Trophoblast cell (in vitro differentiated cells and primary cell): ENCODE measurements at regions not wholly inside any gene's neighbourhood (a gene's known extent, or its start where the extent isn't known, plus 50 kb on each side); places are given as distances from the start of the nearest gene placed in this dataset.

Experiments used
- DNase-seq, 2 donors: peaks; one replicate each; pipeline ENCODE4 v3.0.0-alpha.2; 2016
- H2AFZ ChIP-seq: 2 replicates; pipeline ENCODE4 v1.6.1; 2013; ENCODE audit warnings: low read length, moderate library complexity, mild to moderate bottlenecking; ENCODE audit not compliant: insufficient read depth, poor library complexity
- H2AK5ac ChIP-seq: 2 replicates; pipeline ENCODE4 v1.6.1; 2013; ENCODE audit warnings: mild to moderate bottlenecking, low read length
- H2BK120ac ChIP-seq: 2 replicates; pipeline ENCODE4 v1.6.1; 2013; ENCODE audit warnings: low read length, mild to moderate bottlenecking, moderate library complexity; ENCODE audit not compliant: insufficient read depth, poor library complexity
- H2BK12ac ChIP-seq: 2 replicates; pipeline ENCODE4 v1.6.1; 2013; ENCODE audit warnings: mild to moderate bottlenecking, low read length, moderate library complexity
- H2BK5ac ChIP-seq: 2 replicates; pipeline ENCODE4 v1.6.1; 2013; ENCODE audit warnings: low read length, low read depth, moderate library complexity, mild to moderate bottlenecking; ENCODE audit not compliant: poor library complexity
- H3K14ac ChIP-seq: 2 replicates; pipeline ENCODE4 v1.6.1; 2013; ENCODE audit warnings: mild to moderate bottlenecking, low read length
- H3K18ac ChIP-seq: 2 replicates; pipeline ENCODE4 v1.6.1; 2013; ENCODE audit warnings: mild to moderate bottlenecking, low read length
- H3K23ac ChIP-seq: 2 replicates; pipeline ENCODE4 v1.6.1; 2013; ENCODE audit warnings: low read length
- H3K27ac ChIP-seq: 2 replicates; pipeline ENCODE4 v1.5.1; 2013; ENCODE audit warnings: low read depth, mild to moderate bottlenecking, inconsistent platforms, low read length, moderate library complexity
- H3K27me3 ChIP-seq: 2 replicates; pipeline ENCODE4 v1.6.1; 2013; ENCODE audit warnings: inconsistent platforms, mild to moderate bottlenecking, low read length, moderate library complexity; ENCODE audit not compliant: insufficient read depth
- H3K36me3 ChIP-seq, 2 experiments: 1 replicate in 1 of 2; 2 replicates in 1 of 2; pipeline ENCODE4 v1.6.1; 2013; ENCODE audit warnings: low read length in 2 of 2, mild to moderate bottlenecking in 2 of 2, moderate library complexity in 1 of 2; ENCODE audit not compliant: insufficient read depth in 2 of 2, control insufficient read depth in 1 of 2
- H3K4ac ChIP-seq: 2 replicates; pipeline ENCODE4 v1.6.1; 2013; ENCODE audit warnings: low read depth, mild to moderate bottlenecking, low read length, moderate library complexity
- H3K4me1 ChIP-seq, 2 experiments: 1 replicate in 1 of 2; 2 replicates in 1 of 2; pipeline ENCODE4 v1.6.1; 2013; ENCODE audit warnings: low read length in 2 of 2, mild to moderate bottlenecking in 2 of 2, moderate library complexity in 1 of 2; ENCODE audit not compliant: insufficient read depth in 2 of 2, control insufficient read depth in 1 of 2
- H3K4me2 ChIP-seq: 2 replicates; pipeline ENCODE4 v1.6.1; 2013; ENCODE audit warnings: inconsistent platforms, mild to moderate bottlenecking, low read length, moderate library complexity
- H3K4me3 ChIP-seq: 2 replicates; pipeline ENCODE4 v1.5.1; 2013; ENCODE audit warnings: mild to moderate bottlenecking, low read depth, low read length, inconsistent platforms
- H3K79me1 ChIP-seq: one replicate; pipeline ENCODE4 v1.6.1; 2013; ENCODE audit warnings: low read length
- H3K79me2 ChIP-seq: 2 replicates; pipeline ENCODE4 v1.6.1; 2013; ENCODE audit warnings: low read length, mild to moderate bottlenecking; ENCODE audit not compliant: control insufficient read depth, insufficient read depth, poor library complexity
- H3K9ac ChIP-seq: 2 replicates; pipeline ENCODE4 v1.6.1; 2013; ENCODE audit warnings: mild to moderate bottlenecking, low read length
- H3K9me3 ChIP-seq: 2 replicates; pipeline ENCODE4 v1.6.1; 2013; ENCODE audit warnings: low read depth, mild to moderate bottlenecking, control low read depth, inconsistent platforms, low read length; ENCODE audit not compliant: insufficient read depth
- H4K12ac ChIP-seq: 2 replicates; pipeline ENCODE4 v1.6.1; 2013; ENCODE audit warnings: low read depth, mild to moderate bottlenecking, low read length, moderate library complexity
- H4K8ac ChIP-seq: 2 replicates; pipeline ENCODE4 v1.6.1; 2013; ENCODE audit warnings: low read depth, mild to moderate bottlenecking, low read length, moderate library complexity
- H4K91ac ChIP-seq: one replicate; pipeline ENCODE4 v1.6.1; 2013; ENCODE audit warnings: low read depth, mild to moderate bottlenecking, low read length, moderate library complexity
- WGBS: extraction: QIAGEN DNeasy Blood & Tissue Kit; methylation state at CpG from one replicate; pipeline ENCODE4 v1.1.7; 2013; ENCODE audit warnings: missing lambda C conversion rate; ENCODE audit not compliant: insufficient read length, insufficient coverage; ENCODE audit errors: extremely low coverage; 5-methylcytosine and 5-hydroxymethylcytosine counted together

DNA sequence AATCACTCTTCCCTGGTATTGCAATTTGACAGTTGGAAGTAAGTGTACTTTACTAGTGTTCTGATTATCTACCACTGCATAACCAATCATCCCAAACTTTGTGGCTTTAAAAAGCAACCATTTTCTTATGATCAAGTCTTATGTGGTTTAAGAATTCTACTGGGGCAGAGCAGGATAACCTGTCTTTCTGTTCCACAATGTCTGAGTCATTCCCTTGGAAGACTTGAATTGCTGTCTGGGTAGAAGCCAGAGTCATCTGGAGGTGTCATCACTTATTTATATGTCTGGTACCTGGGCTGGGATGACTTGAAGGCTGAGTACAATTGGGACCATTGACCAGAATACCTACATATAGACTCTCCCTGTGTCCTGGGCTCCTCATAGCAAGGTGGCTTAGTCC is 644.3 kb downstream of the HDGFL1 start:
- H3K27me3 ChIP-seq, result no peaks in the 10 kb centered on the region
- H3K4me3 ChIP-seq, result no peak overlapping the region
- no peak overlapping the region for H3K14ac ChIP-seq
- H2BK120ac ChIP-seq, result no peak overlapping the region
- H4K91ac ChIP-seq, result no peak overlapping the region
- H3K18ac ChIP-seq, result no peak overlapping the region
- H4K8ac ChIP-seq, result no peak overlapping the region
- H3K23ac ChIP-seq, result no peak overlapping the region
- H2BK12ac ChIP-seq, result no peak overlapping the region
- H2BK5ac ChIP-seq, result no peak overlapping the region
- peak in 1 of 2 donors; percentile 9 for DNase-seq
- H3K79me2 ChIP-seq, result no peaks in the 10 kb centered on the region
- H3K9me3 ChIP-seq, result no peaks in the 10 kb centered on the region
- H3K4me2 ChIP-seq, result no peak overlapping the region
- no peak overlapping the region for H2AFZ ChIP-seq
- no peaks in the 10 kb centered on the region for H3K36me3 ChIP-seq
- H3K4ac ChIP-seq, result no peak overlapping the region
- H3K9ac ChIP-seq, result no peak overlapping the region
- H4K12ac ChIP-seq, result no peak overlapping the region
- no peaks in the 10 kb centered on the region for H3K79me1 ChIP-seq
- H2AK5ac ChIP-seq, result no peak overlapping the region
- H3K4me1 ChIP-seq, result peaks cover 0 to 5% of the 10 kb centered on the region in 2 experiments
- no peak overlapping the region for H3K27ac ChIP-seq

DNA sequence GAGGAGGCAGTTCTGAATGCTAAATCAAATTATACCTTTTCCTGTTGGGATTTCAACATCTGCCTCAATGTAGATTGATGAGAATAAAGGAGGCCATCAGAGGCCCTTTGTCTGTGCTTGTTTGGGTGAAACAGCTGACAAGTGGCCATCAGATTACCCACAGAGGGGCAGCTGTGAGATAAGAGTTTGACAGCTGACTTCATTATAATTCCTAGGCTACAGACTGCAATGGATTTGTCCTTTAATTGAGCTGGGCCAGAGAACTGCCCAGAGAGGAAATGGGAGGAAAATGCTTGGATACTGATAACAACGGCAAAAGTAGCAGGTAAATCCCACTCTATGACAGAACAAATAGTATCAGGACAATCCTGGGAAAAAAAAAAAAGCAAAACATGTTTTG is 649.4 kb downstream of the HDGFL1 start:
- Histone ChIP-seq H3K4me1 (peaks cover 0 to 2% of the 10 kb centered on the region in 2 experiments), H3K27me3 (no peaks in the 10 kb centered on the region), H3K18ac (no peak overlapping the region), H2BK12ac (no peak overlapping the region), H3K23ac (no peak overlapping the region), H2AK5ac (no peak overlapping the region), H3K79me1 (no peaks in the 10 kb centered on the region), H4K8ac (no peak overlapping the region), H4K12ac (no peak overlapping the region), H2BK5ac (no peak overlapping the region), H2BK120ac (no peak overlapping the region), H3K36me3 (no peaks in the 10 kb centered on the region), H3K4me2 (no peak overlapping the region), H3K9ac (no peak overlapping the region), H3K27ac (no peak overlapping the region), H3K4me3 (no peak overlapping the region), H2AFZ (no peak overlapping the region), H3K9me3 (no peaks in the 10 kb centered on the region), H3K14ac (no peak overlapping the region), H4K91ac (no peak overlapping the region), H3K79me2 (no peaks in the 10 kb centered on the region), H3K4ac (no peak overlapping the region)
- no CpG with 5 or more reads among the region's 1 CpG for WGBS
- no peak for DNase-seq

DNA sequence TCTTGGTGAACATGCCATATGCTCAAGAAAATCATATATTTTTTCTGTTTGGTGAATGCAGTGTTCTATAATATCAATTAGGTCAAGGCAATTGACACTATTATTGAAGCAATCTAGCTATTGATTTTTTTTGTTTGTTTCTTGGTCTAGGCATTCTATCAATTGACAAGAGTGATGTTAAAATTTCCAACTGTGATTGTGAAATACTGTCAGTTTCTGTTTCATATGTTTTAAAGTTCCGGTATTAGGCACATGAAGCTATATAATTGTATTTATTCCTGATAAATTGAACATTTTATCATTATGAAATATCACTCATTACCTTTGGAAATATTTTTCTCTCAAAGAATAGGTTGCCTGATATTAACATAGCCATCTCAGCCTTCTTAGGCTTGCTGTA is 653.4 kb downstream of the HDGFL1 start:
- no peak overlapping the region for H3K4ac ChIP-seq
- no peak overlapping the region for H3K23ac ChIP-seq
- H4K91ac ChIP-seq, result no peak overlapping the region
- H3K14ac ChIP-seq, result no peak overlapping the region
- no peak overlapping the region for H2BK12ac ChIP-seq
- no CpG with 5 or more reads among the region's 1 CpG for WGBS
- no peaks in the 10 kb centered on the region for H3K9me3 ChIP-seq
- H4K8ac ChIP-seq, result no peak overlapping the region
- no peak overlapping the region for H3K4me3 ChIP-seq
- no peak overlapping the region for H2BK5ac ChIP-seq
- no peak overlapping the region for H2AK5ac ChIP-seq
- no peak overlapping the region for H3K27ac ChIP-seq
- no peaks in the 10 kb centered on the region for H3K79me1 ChIP-seq
- H2BK120ac ChIP-seq, result no peak overlapping the region
- no peak for DNase-seq
- no peak overlapping the region for H2AFZ ChIP-seq
- no peaks in the 10 kb centered on the region for H3K36me3 ChIP-seq
- H4K12ac ChIP-seq, result no peak overlapping the region
- no peaks in the 10 kb centered on the region for H3K27me3 ChIP-seq
- no peaks in the 10 kb centered on the region for H3K79me2 ChIP-seq
- H3K4me1 ChIP-seq, result no peaks in the 10 kb centered on the region
- no peak overlapping the region for H3K18ac ChIP-seq
- H3K9ac ChIP-seq, result no peak overlapping the region
- no peak overlapping the region for H3K4me2 ChIP-seq

DNA sequence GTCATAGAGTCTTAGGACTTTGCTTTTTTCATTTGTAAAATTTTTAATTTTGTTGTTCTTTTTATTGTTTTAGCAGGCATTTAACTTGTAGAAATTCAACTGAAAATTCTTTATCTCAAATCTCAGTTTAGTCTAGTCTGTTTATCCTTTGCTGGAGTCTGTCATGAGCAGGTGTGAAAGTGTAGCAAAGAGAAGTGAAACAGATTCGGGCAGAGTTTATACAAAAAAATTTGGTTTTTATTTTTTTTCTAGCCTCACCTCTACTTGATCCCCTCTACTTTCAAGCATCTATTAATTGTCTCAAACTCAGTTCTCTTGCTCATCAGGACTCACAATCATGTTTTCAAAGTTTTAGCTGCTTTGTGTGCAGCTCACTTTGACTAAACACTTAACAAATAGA is 655.2 kb downstream of the HDGFL1 start:
- Histone ChIP-seq H3K79me2 (no peaks in the 10 kb centered on the region), H3K23ac (no peak overlapping the region), H2AK5ac (no peak overlapping the region), H3K18ac (no peak overlapping the region), H3K79me1 (no peaks in the 10 kb centered on the region), H3K36me3 (no peaks in the 10 kb centered on the region), H2AFZ (no peak overlapping the region), H3K14ac (no peak overlapping the region), H2BK120ac (no peak overlapping the region), H2BK12ac (no peak overlapping the region), H4K8ac (no peak overlapping the region), H2BK5ac (no peak overlapping the region), H4K91ac (no peak overlapping the region), H3K27ac (no peak overlapping the region), H3K9me3 (no peaks in the 10 kb centered on the region), H3K9ac (no peak overlapping the region), H3K4me3 (no peak overlapping the region), H3K4me1 (no peaks in the 10 kb centered on the region), H3K4me2 (no peak overlapping the region), H3K4ac (no peak overlapping the region), H3K27me3 (no peaks in the 10 kb centered on the region), H4K12ac (no peak overlapping the region)
- no CpG with 5 or more reads among the region's 1 CpG for WGBS
- no peak for DNase-seq
